ENCODE measurements at regions not wholly inside any gene's neighbourhood (a gene's known extent, or its start where the extent isn't known, plus 50 kb on each side); places are given as distances from the start of the nearest gene placed in this dataset.

DNA sequence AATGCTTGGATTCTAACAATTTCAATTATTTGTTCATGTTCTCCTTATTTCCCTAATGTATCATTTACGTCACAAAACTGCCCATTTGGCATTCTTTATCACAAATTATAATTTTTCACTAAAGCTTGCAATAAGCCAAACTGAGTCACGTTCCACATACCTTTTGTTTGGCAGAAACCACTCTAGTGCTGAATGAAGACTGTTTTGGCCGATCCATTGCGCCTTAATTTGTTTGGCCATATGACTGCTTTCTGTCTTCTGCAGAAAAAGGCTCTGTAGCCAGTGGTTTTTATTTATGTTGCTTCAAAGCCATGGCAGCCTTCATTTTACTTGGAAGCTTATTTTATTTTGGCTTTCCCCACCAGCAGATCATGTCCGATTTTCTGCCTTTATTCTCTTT, 184.4 kb upstream of the HAND2 start:
- TF ChIP-seq ZFX (IDR thresholded peaks at IDR 0.05) (no peak), POLR2A (IDR thresholded peaks at IDR 0.05; ENCODE audit: borderline replicate concordance, extremely low read depth, insufficient read depth, insufficient read length) (no peak), YY1 (IDR thresholded peaks at IDR 0.05; ENCODE audit: extremely low read depth, insufficient replicate concordance, low read depth, low read length) (no peak), SP1 (IDR thresholded peaks at IDR 0.05; ENCODE audit: low read depth) (no peak), MAX (IDR thresholded peaks at IDR 0.05) (no peak), EZH2 (IDR thresholded peaks at IDR 0.05) (no peak), CBX3 (IDR thresholded peaks at IDR 0.05; ENCODE audit: low read depth) (no peak), EZH2phosphoT487 (IDR thresholded peaks at IDR 0.05; ENCODE audit: borderline replicate concordance) (no peak)
- TF ChIP-seq, protein P1, sequence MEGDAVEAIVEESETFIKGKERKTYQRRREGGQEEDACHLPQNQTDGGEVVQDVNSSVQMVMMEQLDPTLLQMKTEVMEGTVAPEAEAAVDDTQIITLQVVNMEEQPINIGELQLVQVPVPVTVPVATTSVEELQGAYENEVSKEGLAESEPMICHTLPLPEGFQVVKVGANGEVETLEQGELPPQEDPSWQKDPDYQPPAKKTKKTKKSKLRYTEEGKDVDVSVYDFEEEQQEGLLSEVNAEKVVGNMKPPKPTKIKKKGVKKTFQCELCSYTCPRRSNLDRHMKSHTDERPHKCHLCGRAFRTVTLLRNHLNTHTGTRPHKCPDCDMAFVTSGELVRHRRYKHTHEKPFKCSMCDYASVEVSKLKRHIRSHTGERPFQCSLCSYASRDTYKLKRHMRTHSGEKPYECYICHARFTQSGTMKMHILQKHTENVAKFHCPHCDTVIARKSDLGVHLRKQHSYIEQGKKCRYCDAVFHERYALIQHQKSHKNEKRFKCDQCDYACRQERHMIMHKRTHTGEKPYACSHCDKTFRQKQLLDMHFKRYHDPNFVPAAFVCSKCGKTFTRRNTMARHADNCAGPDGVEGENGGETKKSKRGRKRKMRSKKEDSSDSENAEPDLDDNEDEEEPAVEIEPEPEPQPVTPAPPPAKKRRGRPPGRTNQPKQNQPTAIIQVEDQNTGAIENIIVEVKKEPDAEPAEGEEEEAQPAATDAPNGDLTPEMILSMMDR (IDR thresholded peaks at IDR 0.05 in 2 of 3, conservative IDR thresholded peaks at IDR 0.05 in 1 of 3; ENCODE audit: borderline replicate concordance in 1 of 3, insufficient read depth in 1 of 3, low read depth in 2 of 3, low read length in 2 of 3) = no peak
- TF ChIP-seq, protein P2, sequence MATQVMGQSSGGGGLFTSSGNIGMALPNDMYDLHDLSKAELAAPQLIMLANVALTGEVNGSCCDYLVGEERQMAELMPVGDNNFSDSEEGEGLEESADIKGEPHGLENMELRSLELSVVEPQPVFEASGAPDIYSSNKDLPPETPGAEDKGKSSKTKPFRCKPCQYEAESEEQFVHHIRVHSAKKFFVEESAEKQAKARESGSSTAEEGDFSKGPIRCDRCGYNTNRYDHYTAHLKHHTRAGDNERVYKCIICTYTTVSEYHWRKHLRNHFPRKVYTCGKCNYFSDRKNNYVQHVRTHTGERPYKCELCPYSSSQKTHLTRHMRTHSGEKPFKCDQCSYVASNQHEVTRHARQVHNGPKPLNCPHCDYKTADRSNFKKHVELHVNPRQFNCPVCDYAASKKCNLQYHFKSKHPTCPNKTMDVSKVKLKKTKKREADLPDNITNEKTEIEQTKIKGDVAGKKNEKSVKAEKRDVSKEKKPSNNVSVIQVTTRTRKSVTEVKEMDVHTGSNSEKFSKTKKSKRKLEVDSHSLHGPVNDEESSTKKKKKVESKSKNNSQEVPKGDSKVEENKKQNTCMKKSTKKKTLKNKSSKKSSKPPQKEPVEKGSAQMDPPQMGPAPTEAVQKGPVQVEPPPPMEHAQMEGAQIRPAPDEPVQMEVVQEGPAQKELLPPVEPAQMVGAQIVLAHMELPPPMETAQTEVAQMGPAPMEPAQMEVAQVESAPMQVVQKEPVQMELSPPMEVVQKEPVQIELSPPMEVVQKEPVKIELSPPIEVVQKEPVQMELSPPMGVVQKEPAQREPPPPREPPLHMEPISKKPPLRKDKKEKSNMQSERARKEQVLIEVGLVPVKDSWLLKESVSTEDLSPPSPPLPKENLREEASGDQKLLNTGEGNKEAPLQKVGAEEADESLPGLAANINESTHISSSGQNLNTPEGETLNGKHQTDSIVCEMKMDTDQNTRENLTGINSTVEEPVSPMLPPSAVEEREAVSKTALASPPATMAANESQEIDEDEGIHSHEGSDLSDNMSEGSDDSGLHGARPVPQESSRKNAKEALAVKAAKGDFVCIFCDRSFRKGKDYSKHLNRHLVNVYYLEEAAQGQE (IDR thresholded peaks at IDR 0.05; ENCODE audit: low read depth) = no peak
